Gastrocnemius medialis (tissue), 4 donors: ENCODE measurements at regions not wholly inside any gene's neighbourhood (a gene's known extent, or its start where the extent isn't known, plus 50 kb on each side); places are given as distances from the start of the nearest gene placed in this dataset.

ENCODE experiments used
- CTCF ChIP-seq, 5 experiments: fragments of 450-650 bp in 3 of 5; fragments of 200-600 bp in 2 of 5; sonication (generic) in 2 of 5; IDR thresholded peaks in 4 of 5; conservative IDR thresholded peaks in 1 of 5; 1 replicate in 4 of 5; 2 replicates in 1 of 5; pipeline ENCODE4 v1.5.1; 2016 to 2019; ENCODE audit warnings: antibody characterized with exemption in 5 of 5, mild to moderate bottlenecking in 3 of 5, moderate library complexity in 3 of 5
- POLR2A ChIP-seq, 2 donors: fragments of 450-650 bp; IDR thresholded peaks; one replicate each; pipeline ENCODE4 v1.6.1; 2017; ENCODE audit warnings: antibody characterized with exemption in 2 of 2, mild to moderate bottlenecking in 2 of 2, moderate library complexity in 2 of 2

- TF ChIP-seq POLR2A (IDR thresholded peaks at IDR 0.05) (no peak), CTCF (IDR thresholded peaks at IDR 0.05 in 4 of 5, conservative IDR thresholded peaks at IDR 0.05 in 1 of 5) (no peak)
Observed at GRCh38 chr15:62879770-62880169, 162.8 kb upstream of the TPM1 start.
